HG02763 (cell line): ENCODE measurements at regions not wholly inside any gene's neighbourhood (a gene's known extent, or its start where the extent isn't known, plus 50 kb on each side); places are given as distances from the start of the nearest gene placed in this dataset.
A peak's percentile ranks its signal among the peaks of the same experiment; 100 is the strongest.
"Not testable (repeated sequence)": the region's sequence is repeated elsewhere in the genome, so short reads cannot be mapped to it uniquely, and the experiment has no call there.

ENCODE experiments used
- ATAC-seq: cut with Tn5 transposase; IDR thresholded peaks from one replicate; pipeline ENCODE4 v1.9.1; 2021; ENCODE audit warnings: mild to moderate bottlenecking, moderate library complexity; ENCODE audit not compliant: unreplicated experiment

DNA sequence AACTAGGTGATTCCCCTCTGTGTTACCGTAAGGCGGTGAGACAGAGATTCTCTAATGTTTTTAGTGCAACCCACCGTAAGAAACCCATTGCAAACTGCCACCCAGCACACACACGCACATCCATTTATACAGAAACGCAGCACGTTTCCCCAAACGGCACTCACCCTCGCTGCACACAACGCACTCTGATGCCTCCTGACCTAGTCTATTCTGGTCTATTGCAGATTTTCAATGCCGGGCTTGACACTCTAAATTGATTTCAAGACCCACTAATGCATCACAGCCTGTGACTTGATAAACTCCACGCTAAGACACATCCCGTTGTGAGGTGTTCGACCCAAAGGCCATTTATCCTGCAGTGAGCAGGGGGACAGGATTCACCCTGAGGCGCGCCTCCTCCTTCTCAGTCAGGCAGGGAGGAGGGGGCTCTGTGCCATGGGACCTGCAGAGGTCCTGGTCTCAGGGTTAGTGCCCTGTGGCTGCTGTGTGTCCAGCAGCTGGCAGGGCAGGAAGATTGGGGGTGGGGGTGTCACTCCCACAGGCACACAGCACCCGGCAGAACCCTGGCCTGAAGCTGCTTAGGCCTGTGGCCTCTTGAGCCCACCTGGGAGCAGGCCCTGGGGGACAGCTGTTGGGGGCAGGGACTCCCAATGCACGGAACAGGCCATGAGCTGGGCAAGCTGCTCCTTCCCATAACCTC lies 335.6 kb downstream of the PREX1 start:
- no peak for ATAC-seq

GRCh38 chr20:48490961-48491831 lies 336.6 kb downstream of the PREX1 start:
- no peak for ATAC-seq

GRCh38 chr20:48490341-48490740 lies 337.5 kb downstream of the PREX1 start:
- ATAC-seq, result not testable (repeated sequence)

GRCh38 chr20:48489656-48490055 lies 338.1 kb downstream of the PREX1 start:
- no peak for ATAC-seq

DNA sequence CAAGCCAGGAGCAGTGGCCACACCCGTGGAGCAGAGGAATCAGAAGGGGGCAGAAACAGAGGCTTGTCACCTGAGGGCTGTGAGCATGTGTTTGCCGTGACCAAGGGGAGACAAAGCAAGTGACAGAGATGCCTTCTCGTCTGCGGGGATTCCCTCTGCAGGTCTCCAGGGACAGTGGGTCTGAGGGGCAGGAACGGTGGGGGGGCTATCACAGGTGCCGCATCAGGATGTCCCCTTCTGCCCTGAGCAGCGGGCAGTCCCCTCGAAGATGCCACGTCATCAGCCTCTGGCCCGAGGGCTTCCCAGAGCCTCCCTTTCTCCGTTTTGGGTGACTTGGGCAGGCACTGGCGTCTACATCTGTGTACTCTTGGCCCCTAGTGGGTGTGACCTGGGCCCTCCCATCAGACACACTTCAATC lies 338.7 kb downstream of the PREX1 start:
- ATAC-seq, result peak; percentile 20

DNA sequence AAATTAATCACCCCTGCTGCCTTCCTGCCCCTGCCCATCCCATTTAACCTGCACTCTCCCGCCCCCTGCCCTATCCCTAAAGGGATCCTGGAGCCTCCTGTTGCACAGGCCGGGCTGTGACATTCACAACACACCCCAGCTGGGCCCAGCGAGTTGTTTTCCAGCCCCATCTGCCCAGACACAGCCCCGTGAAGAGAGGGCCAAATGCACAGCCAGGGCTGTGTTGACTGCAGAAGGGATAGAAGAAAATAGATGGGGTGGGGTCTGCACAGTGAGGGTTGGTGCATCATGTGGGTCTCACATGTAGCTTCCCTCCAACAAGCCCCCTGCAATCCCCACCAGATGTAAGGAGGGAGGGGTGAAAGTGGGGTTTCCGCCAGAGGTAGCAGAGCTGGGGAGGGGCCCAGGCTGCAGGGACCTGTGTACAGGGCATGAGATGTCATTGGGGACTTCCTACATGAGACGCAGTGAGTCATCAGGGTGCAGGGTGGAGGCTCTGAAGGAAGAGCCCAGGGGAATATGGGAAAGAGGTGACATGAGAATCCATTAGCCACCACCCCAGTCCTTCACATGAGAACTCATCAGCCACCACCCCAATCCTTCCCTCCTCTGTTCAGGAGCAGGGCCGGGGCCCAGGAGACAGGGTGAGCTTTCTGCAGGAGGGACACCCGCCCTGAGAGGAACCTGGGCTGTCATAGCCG lies 339.3 kb downstream of the PREX1 start:
- peak; percentile 48 for ATAC-seq

GRCh38 chr20:48486065-48486464 lies 341.7 kb downstream of the PREX1 start:
- no peak for ATAC-seq

GRCh38 chr20:48485153-48485552 lies 342.6 kb downstream of the PREX1 start:
- ATAC-seq, result not testable (repeated sequence)

DNA sequence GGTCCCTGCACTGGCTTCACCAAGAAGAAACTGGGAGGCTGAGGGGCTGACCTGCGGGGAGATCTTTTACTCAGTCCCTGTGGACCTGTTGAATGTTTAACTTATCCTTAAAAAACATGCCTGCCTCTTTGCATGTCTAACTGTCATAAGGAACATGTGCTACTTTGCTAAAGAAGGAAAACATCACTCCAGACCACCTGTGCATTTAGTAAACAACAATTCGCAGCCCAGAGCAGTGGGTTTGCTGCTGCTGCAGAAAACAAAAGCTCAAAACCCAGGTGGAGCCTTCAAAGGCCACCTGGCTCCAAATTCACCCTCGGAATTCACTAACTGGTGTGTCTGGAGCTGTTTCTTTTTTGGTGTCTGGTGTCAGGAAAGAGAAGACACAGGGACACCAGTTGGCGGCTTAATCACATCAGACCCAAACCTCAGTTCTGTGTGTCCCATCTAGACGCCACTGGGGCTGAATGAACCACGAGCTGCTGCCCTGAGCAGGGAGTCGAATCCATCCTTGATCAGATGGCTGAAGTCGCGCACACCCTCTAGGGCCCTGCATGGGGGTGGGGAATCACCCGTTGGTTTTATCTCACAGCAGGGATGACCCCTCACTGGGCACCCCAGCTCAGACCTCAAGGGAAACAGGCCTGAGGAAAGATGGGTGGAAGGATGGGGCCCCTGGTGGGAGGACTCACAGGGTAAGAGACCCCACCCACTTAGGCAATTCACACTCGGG lies 344.3 kb downstream of the PREX1 start:
- no peak for ATAC-seq

DNA sequence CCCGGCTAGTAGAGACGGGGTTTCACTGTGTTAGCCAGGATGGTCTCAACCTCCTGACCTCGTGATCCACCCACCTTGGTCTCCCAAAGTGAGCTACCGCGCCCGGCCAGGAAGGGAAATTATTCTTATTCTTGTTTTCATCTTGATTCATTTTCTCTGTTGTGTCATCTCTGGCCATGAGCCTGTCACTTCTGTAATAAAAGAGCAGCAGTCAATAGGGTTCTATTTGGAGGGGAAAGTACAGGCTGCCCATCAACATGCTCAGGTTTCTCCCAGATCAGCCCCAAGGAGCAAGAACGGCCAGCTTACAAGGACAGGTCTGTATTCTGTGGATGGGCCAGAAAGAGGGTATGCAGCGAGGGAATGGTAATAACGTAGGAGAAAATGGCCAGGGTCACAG lies 345.0 kb downstream of the PREX1 start:
- ATAC-seq, result no peak

DNA sequence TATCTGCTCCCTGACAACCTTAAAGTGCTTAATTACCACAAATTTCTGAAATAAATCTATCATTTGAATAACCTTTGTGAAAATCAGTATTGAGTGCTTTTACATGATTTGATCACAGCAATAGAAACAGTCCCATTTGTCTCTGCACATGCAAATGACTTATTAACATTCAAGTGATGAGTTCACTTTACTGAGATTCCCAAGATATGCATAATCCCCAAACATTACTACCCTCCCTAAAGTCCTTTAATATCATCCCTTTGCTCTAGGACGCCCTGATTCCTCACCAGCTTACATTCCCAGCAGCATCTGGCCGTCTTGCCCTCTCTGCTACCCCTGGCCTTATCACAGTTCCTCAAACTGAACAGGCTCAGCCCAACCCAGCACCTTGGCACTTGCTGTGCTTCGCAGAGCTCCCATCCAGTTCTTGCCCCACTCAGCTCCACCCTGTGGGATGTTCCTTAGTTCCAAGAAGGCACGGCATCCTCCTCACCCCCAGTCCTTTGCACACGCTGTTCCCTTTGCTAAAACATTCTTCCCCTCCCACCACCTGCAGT lies 347.5 kb downstream of the PREX1 start:
- ATAC-seq, result no peak

GRCh38 chr20:48478806-48479585 lies 348.8 kb downstream of the PREX1 start:
- no peak for ATAC-seq

DNA sequence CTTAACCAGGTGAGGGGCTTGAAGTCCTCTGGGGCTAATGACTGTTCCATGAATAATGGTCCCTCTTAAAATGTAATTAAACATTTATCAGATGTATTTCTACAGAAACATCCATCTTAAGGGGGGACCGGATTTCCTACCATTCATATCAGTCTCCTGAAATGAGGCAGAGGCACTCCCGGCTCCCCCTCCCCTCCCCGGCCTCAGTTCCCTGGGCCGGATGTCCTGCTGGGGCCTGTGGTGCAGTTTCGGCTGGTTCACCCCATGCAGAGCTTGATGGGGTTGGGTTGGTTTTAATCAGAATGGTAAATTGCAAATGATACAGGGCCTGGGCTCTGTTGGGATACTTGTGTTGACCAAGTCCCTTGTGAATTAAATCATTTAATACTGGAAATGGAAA lies 349.4 kb downstream of the PREX1 start:
- no peak for ATAC-seq

DNA sequence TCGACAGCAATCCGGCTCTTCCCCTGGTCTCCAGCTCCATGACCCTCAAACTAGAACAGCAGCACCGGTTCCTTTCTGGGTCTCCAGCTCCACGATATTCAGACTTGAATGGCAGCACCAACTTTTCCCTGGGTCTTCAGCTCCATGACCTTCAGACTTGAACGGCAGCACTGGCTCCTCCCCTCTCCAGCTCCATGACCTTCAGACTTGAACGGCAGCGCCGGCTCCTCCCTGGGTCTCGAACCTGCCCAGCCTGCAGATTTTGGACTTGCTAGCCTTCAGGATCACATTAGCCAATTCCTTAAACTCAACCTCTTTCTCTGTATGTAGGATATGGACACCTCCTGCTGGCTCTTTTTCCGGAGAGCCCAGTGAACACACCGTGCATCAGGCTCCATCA lies 350.9 kb downstream of the PREX1 start:
- ATAC-seq, result no peak

DNA sequence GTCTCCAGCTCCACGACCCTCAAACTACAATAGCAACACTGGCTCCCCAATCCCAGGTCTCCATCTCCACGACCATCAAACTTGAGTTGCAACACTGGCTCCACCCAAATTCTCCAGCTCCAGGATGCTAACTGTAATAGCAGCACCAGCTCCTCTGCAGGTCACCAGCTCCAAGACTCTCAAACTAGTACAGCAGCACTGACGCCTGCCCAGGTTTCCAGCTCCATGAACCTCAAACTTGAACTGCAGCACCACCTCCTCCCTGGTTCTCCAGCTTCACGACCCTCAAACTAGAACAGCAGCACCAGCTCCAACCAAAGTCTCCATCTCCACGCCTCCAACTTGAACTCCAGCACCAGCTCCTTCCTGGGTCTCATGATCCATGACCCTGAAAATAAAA lies 353.8 kb downstream of the PREX1 start:
- no peak for ATAC-seq

GRCh38 chr20:48471759-48472408 lies 355.9 kb downstream of the PREX1 start:
- ATAC-seq, result no peak

DNA sequence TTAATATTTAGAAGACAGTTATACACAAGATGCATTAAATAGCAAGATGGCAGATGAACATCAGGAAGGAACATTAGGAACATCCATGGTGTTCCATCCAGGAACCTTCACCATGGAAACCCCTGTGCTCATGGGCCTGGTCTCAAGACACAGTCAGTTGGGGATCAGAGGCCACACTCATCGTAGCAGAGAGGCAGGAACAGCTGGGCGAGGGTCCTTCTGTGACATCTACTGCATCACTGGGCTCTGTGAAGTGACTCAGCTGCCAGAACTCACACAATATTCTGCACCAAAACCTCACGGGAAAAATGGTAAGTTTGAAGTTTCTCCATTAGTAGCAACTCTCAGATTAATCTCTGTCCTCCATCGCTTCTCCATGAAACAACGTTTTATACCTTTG lies 356.6 kb downstream of the PREX1 start:
- ATAC-seq, result no peak

DNA sequence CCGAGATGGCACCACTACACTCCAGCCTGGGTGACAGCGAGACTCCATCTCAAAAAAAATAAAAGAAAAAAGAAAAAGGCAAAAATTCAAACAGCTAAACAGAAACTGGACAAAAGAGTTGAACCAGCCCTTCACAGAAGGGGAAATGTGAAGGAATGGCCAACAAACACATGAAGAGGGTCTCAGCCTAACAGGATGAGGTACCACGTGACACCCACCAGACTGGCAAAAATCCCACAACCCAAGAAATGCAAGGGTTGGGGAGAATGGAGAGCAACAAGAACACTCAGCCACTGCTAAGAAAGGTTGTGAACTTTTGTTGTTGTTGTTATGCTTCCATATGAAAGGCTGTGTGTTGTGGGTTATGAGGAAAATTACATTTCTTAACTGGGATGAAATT lies 357.7 kb downstream of the PREX1 start:
- no peak for ATAC-seq

- ATAC-seq, result no peak
Observed at GRCh38 chr20:48469026-48469425, 358.8 kb downstream of the PREX1 start.
